Stimulated activated CD4-positive, alpha-beta T cell treated with anti-CD3 and anti-CD28 coated beads, Interleukin-12 subunit alpha, Interleukin-12 subunit beta, amount 100 ng/mL, for 4 hours (primary cell): ENCODE measurements at regions not wholly inside any gene's neighbourhood (a gene's known extent, or its start where the extent isn't known, plus 50 kb on each side); places are given as distances from the start of the nearest gene placed in this dataset.
"Not testable (repeated sequence)": the region's sequence is repeated elsewhere in the genome, so short reads cannot be mapped to it uniquely, and the experiment has no call there.

Experiments used
- DNase-seq: peaks from one replicate; pipeline ENCODE4 v3.0.0-alpha.2; 2020

GRCh38 chr4:114088481-114088880, 109.0 kb upstream of the ARSJ start:
- no peak for DNase-seq

GRCh38 chr4:114091546-114091945, 112.1 kb upstream of the ARSJ start:
- no peak for DNase-seq

DNA sequence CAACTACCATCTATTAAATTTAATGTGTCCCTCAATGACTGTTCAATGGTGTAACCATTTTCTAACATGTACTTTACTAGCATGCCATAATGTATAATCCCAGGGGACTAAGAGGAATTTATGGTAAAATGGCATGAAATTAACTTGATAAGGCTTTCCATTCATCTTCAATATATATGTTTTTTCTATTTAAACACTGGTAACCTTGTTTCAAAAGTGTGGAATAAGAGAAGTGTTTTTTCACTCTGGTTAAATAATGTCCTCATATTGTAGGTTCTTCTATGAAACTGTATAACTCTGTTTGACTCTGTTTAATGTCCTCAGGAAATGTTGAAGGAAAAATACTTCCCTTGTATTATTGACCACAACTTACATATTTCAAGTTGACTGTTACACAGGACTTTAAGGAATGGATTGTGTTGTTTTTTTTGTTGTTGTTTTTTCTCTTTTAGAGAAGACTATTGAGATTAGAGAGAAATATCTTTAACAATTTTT, 113.8 kb upstream of the ARSJ start:
- no peak for DNase-seq

DNA sequence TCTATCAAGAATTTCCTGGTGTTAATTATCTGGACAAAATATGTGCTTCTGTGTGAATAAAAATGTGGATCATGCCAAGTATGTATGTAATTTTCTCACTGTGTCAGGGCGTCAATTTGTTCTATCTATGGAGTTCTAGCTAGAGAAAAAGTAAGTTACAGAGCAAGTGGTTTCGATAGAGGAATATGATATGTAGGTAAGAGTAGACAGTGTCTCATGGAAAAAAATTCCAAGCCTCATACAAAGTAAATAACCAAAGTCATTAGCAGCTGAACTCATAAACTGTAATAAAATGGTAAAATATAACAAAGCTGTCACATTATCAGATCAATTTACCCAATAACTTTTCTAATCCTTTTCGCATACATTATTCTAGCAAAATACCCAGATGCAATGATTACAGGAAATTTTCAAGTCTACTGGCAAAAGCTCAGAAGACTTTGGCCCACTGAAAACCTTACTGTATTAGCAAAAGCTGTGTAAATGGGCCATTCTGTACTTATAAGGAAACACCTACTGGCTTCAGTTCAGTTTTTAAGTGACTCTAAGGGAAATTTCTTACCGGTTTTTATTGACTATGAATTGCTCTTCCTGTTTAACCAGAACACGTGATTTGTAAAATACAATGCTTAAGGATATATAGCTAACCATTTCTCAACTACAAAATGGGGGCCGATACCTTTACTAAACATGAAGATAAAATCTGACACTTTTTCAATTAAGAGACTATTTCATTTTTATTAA, 121.0 kb upstream of the ARSJ start:
- DNase-seq: no peak

DNA sequence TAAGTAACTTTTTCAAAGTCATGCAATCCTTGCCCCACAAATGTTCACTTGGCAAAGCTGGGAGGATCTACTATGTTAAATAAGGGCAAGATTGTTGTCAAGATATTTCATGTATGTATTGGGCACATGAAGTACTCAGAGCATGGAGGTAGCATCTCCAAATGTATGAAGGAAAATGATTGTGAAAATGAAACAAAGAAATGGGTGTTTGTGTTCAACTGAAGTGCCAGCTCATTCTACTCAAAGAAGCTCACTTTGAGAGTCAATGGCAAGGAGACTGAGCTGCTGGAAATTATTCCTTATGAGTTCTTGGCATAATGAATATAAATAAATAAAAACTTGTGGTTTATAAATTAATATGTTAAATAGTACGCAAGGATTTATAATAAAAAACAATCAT, 124.5 kb upstream of the ARSJ start:
- no peak for DNase-seq

DNA sequence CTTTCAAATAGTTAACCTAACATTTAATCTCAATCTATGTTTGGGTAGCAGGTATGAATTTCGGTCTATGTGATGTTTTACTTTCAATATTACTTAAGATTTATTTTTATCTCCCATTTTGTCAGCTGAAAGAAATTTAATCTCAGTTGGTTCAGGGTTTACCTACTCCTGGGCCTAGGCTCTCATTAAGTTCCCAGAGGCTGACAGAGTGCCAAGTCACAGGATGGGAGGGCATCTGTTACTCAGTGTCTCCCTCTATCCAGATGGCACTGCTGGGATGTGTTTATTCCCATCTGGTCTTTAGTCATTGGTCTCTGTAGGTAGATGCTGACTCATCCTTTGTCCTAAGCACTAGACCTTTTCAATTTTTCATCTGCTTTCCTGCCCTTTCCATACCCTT, 129.4 kb upstream of the ARSJ start:
- no peak for DNase-seq

GRCh38 chr4:114109776-114110175, 130.3 kb upstream of the ARSJ start:
- no peak for DNase-seq

DNA sequence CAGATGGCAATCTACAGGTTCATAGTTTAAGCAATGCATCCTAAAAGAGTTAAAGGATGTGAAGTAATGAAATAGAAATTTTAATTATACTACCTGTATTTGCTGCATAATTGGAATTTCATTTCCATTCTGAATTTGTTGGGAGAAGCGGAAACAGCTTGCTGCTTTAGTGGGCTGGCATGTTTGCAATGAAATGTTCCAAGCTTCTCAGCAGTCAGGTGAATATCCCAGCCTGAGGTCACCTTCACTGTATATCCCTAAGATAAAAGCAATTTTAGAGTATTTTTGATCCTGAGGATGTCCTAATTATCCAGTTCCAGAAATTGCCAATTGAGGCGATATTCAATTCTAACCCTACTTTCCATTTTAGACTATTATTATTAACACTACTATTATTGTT, 136.1 kb upstream of the ARSJ start:
- DNase-seq: no peak

- no peak for DNase-seq
Measured at GRCh38 chr4:114116861-114117260, 137.4 kb upstream of the ARSJ start.

- DNase-seq: no peak
Measured at GRCh38 chr4:114121221-114121620, 141.8 kb upstream of the ARSJ start.

- no peak for DNase-seq
Measured at GRCh38 chr4:114132199-114132598, 152.8 kb upstream of the ARSJ start.

- no peak for DNase-seq
Measured at GRCh38 chr4:114132830-114133229, 153.4 kb upstream of the ARSJ start.

- no peak for DNase-seq
Measured at GRCh38 chr4:114136069-114136468, 156.6 kb upstream of the ARSJ start.

- DNase-seq: no peak
Measured at GRCh38 chr4:114137984-114138383, 158.5 kb upstream of the ARSJ start.

DNA sequence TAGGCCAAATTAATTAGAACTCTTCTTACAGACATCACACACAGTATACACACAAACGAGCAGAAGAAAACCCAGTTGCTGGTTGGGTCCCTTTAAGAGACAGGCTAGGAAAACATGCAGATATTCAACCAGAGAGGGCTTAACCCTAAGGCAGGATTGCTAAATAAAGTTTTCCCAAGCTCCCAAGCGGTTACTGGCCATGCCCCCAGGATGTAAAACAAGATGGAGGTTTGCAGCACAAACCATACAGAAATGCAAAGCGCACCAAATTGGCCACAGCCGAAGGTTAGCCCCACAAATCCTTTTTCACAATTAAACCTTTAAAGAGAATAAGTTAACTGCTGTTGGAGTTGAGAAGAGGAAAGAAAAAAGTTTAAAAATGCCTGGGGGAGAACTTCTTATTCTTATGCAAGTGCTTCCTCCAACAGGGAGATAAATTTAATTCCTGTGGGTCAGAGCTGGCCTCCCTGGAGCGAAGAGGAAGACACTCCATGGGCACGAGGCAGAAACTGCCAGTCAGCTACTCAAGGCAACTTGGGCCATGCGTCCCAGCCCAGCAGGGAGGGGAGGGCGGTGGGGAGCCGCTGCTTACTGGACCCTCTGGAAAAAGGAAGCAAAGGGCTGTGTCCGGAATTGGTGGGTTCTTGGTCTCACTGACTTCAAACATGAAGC, 167.6 kb upstream of the ARSJ start:
- DNase-seq: no peak

DNA sequence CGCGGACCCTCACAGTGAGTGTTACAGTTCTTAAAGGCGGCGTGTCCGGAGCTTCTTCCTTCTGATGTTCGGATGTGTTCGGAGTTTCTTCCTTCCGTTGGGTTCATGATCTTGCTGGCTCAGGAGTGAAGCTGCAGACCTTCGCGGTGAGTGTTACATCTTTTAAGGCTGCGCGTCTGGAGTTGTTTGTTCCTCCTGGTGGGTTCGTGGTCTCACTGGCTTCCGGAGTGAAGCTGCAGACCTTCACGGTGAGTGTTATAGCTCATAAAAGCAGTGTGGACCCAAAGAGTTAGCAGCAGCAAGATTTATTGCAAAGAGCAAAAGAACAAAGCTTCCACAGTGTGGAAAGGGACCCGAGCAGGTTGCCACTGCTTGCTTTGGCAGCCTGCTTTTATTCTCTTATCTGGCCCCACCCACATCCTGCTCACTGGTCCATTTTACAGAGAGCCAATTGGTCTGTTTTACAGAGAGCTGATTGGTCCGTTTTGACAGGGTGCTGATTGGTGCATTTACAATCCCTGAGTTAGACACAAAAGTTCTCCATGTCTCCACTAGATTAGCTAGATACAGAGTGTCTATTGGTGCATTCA, 168.3 kb upstream of the ARSJ start:
- DNase-seq: not testable (repeated sequence)

DNA sequence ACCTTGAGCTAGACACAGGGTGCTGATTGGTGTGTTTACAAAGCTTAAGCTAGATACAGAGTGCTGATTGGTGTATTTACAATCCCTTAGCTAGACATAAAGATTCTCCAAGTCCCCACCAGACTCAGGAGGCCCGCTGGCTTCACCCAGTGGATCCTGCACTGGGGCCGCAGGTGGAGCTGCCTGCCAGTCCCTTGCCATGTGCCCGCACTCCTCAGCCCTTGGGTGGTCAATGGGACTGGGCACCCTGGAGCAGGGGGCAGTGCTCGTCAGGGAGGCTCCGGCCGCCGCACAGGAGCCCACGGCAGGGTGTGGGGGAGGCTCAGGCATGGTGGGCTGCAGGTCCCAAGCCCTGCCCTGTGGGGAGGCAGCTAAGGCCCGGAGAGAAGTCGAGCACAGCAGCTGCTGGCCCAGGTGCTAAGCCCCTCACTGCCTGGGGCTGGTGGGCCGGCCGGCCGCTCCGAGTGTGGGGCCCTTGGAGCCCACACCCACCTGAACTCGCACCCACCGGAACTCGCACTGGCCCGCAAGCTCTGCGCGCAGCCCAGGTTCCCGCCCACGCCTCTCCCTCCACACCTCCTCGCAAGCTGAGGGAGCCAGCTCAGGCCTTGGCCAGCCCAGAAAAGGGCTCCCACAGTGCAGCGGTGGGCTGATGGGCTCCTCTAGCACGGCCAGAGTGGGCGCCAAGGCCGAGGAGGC, 169.1 kb upstream of the ARSJ start:
- not testable (repeated sequence) for DNase-seq

- no peak for DNase-seq
Measured at GRCh38 chr4:114156371-114156770, 176.9 kb upstream of the ARSJ start.

DNA sequence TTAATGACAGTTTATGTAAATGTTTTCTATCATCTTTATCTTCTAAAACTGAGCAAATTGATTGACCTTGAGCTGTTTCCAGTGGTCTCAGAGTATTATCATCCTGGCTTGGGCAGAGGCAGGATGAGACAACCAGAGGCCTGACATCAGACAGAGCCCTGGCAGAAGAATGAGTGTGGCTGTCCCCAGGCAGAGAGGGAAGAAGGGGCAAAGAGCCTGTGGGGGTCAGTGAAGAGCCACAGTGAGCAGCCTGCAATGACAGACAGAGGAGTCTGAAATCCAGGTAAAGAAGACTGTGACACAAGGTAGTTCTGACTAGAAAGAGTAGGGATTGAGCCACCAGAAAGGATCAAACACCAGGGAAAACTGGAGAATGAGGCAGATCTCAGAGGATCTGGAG, 182.4 kb upstream of the ARSJ start:
- DNase-seq: no peak

DNA sequence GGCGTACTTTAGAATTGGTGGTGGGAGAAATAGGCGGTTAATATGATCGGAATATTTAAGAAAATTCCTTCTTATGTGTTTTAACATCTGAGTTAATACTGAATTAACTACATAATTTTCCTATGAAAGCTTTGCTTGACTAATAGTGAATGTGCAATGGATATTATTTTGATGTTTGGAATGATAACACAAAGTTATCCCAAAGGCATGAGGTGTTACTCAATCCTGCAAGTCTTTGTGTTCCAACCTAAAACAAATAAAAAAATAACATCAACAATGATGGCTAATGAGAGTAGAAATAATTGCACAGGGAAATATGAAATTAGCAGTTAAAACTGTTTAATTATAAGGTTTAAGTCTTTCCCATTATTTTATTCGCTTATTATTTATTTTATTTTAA, 183.6 kb upstream of the ARSJ start:
- no peak for DNase-seq

DNA sequence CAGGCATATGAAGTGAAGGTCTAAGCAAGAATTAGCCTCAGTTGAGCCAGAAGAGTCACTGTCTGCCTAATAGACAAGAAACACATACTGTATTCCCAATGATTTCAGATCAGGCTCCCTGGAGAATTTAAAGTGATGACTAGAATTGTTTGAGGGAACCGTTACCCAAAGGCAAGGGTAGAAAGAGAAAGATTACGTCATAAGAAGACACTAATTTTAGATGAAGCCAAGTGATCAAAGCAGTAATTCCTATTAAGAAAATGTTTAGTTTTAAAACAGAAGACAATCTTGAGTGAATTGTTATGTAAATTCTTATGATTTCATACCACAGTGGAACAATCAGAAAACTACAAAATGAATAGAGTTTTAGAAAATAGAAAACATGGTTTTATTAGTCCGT, 194.5 kb upstream of the ARSJ start:
- DNase-seq: no peak

- DNase-seq: no peak
Measured at GRCh38 chr4:114177628-114178027, 198.2 kb upstream of the ARSJ start.

DNA sequence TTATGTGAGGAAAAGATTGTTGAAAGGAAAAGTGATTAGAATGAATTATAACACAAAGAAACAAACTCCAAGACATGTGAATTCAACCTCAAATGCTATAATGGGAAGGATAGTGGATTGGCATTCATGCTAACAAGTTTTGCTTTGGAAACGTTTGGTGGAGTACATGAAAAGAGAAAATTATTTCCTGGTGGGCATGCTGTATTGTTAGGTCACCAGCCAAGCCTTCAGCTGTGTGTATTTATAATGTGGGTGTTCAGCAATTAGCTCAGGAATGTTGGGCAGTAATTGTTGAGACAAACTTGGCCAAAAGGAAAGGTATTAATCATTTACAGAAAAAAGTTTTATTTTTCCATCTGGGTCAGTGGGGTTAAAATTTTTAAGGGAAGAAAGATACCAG, 198.9 kb upstream of the ARSJ start:
- no peak for DNase-seq

GRCh38 chr4:114180481-114180880, 201.0 kb upstream of the ARSJ start:
- DNase-seq: peak; percentile 30
